NCI-H524 treated with DMSO at 0.1 percent for 48 hours (cell line): ENCODE measurements at regions not wholly inside any gene's neighbourhood (a gene's known extent, or its start where the extent isn't known, plus 50 kb on each side); places are given as distances from the start of the nearest gene placed in this dataset.
"Not testable (repeated sequence)": the region's sequence is repeated elsewhere in the genome, so short reads cannot be mapped to it uniquely, and the experiment has no call there.

Experiments
- DNase-seq: peaks from one replicate; lab custom pipeline; 2025; lab: John Stamatoyannopoulos, UW

- DNase-seq: not testable (repeated sequence)
Measured at GRCh38 chr3:152774230-152774629, 60.7 kb upstream of the P2RY1 start.

GRCh38 chr3:152778022-152778421 is 56.9 kb upstream of the P2RY1 start:
- no peak for DNase-seq

DNA sequence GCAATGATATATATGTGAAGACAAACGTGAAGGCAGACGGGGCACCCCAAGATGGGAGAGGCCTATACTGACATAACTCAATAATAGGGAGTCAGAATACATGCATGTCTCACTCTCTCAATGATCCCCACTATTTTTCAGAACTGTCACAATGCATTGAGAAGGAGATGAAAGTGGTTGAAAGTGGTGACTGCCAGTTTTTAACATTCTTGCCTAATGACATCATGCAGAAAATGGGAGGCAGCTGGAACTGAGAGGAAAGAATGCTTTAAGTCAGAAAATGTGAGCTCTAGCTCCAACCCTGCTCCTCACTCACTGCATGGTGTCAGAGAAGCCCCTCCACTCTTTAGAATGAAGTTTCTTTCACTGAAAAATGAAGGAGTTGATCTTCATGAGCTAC is 55.3 kb upstream of the P2RY1 start:
- no peak for DNase-seq

DNA sequence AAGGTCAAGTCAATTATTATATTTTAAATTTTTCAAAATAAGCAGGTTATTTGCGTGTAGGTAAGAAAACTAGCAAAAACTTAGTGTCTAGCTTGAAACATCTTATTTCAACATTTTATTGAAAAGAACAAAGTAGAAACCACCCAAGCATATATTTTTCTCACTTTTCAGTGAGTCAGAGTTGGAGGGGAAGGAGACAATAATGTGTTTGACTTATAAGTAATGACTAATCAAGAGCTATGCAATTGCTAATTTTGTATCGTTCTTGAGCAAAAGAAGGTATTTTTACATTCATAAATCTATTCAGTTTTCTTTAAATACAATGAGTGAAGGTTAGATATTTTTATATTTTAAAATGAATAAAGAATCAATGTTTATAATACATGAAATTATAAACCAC is 54.4 kb upstream of the P2RY1 start:
- no peak for DNase-seq

- DNase-seq: no peak
Measured at GRCh38 chr3:152785051-152785450, 49.9 kb upstream of the P2RY1 start.
